ENCODE measurements at regions not wholly inside any gene's neighbourhood (a gene's known extent, or its start where the extent isn't known, plus 50 kb on each side); places are given as distances from the start of the nearest gene placed in this dataset.

- WGBS (ENCODE audit: insufficient coverage, insufficient replicate concordance, low lambda C conversion rate, missing lambda C conversion rate), result 28% methylated on average over 5 of the region's 5 CpGs
- Histone ChIP-seq H3K27me3 (replicated peaks in 1 of 2; ENCODE audit: control insufficient read depth in 2 of 2, insufficient read depth in 2 of 2, low read length in 1 of 2) (no peaks in the 10 kb centered on the region), H3K9ac (ENCODE audit: control insufficient read depth, insufficient read depth, low read length) (no peak overlapping the region), H3K4me1 (ENCODE audit: control insufficient read depth, insufficient read depth, low read length) (no peaks in the 10 kb centered on the region), H3K27ac (ENCODE audit: control insufficient read depth, insufficient read depth) (no peak overlapping the region), H4K20me1 (ENCODE audit: control insufficient read depth, insufficient read depth) (no peaks in the 10 kb centered on the region), H3K79me2 (ENCODE audit: control insufficient read depth, insufficient read depth, low read length) (no peaks in the 10 kb centered on the region), H3K36me3 (ENCODE audit: control insufficient read depth in 2 of 2, insufficient read depth in 2 of 2, low read length in 1 of 2) (no peaks in the 10 kb centered on the region), H3K4me3 (no peak overlapping the region), H3K4me2 (ENCODE audit: control insufficient read depth, insufficient read depth) (no peak overlapping the region), H3K9me3 (replicated peaks; ENCODE audit: control insufficient read depth, insufficient read depth, low read length) (no peaks in the 10 kb centered on the region), H2AFZ (ENCODE audit: control insufficient read depth, low read depth, low read length) (no peak overlapping the region)
- SMC1A ChIA-PET (ENCODE audit: uncharacterized antibody, unreplicated experiment), result interaction anchor here (0.8 kb wide), 1 partner anchor 84 kb away, joined by 4 read pairs; no protein-coding TSS in a partner anchor
- RAD21 ChIA-PET (ENCODE audit: unreplicated experiment), result no interaction called here
- POLR2A ChIA-PET, result no interaction called here
- TF ChIP-seq NFYA (IDR thresholded peaks at IDR 0.05; ENCODE audit: borderline replicate concordance, low read depth, low read length) (no peak), USF2 (IDR thresholded peaks at IDR 0.05; ENCODE audit: borderline replicate concordance, low read depth, low read length) (no peak), DPF2 (IDR thresholded peaks at IDR 0.05) (no peak), HCFC1 (IDR thresholded peaks at IDR 0.05; ENCODE audit: low read length) (no peak), ZNF384 (IDR thresholded peaks at IDR 0.05; ENCODE audit: borderline replicate concordance, low read depth, low read length) (no peak), BRCA1 (IDR thresholded peaks at IDR 0.05; ENCODE audit: low read depth, low read length) (no peak), SPI1 (IDR thresholded peaks at IDR 0.05; ENCODE audit: borderline replicate concordance, insufficient read depth, low read depth, low read length) (no peak), STAT1 (conservative IDR thresholded peaks at IDR 0.05) (no peak), TARDBP (IDR thresholded peaks at IDR 0.05; ENCODE audit: borderline replicate concordance) (no peak), FOXM1 (IDR thresholded peaks at IDR 0.05; ENCODE audit: low read depth, low read length) (no peak), GABPA (IDR thresholded peaks at IDR 0.05; ENCODE audit: low read depth) (no peak), RAD21 (IDR thresholded peaks at IDR 0.05; ENCODE audit: insufficient read depth, low read depth, low read length) (no peak), MXI1 (IDR thresholded peaks at IDR 0.05; ENCODE audit: low read depth, low read length) (no peak)
- CTCF ChIA-PET, result no interaction called here
- in situ Hi-C loops (cut with MboI), result no loop called here
- DNase-seq (ENCODE audit: low read depth, low spot score) (no peak), FAIRE-seq (no peak), ATAC-seq (no peak)
- intact Hi-C loops (cut with micrococcal nuclease; ENCODE audit: unreplicated experiment), result no loop called here
- no TSS peak for BruUV-seq (replicated peaks)
Observed at GRCh38 chr18:56165601-56166355, 472.6 kb downstream of the TXNL1 start.
